ENCODE measurements at regions not wholly inside any gene's neighbourhood (a gene's known extent, or its start where the extent isn't known, plus 50 kb on each side); places are given as distances from the start of the nearest gene placed in this dataset.

- TF ChIP-seq POLR2AphosphoS5 (IDR thresholded peaks at IDR 0.05): no peak
- no peak for TF ChIP-seq CTCF (IDR thresholded peaks at IDR 0.05)
Measured at GRCh38 chr1:65694126-65694525, 98.6 kb upstream of the PDE4B start.

Data from sigmoid colon (tissue), 4 donors.